ENCODE measurements at regions not wholly inside any gene's neighbourhood (a gene's known extent, or its start where the extent isn't known, plus 50 kb on each side); places are given as distances from the start of the nearest gene placed in this dataset.

DNA sequence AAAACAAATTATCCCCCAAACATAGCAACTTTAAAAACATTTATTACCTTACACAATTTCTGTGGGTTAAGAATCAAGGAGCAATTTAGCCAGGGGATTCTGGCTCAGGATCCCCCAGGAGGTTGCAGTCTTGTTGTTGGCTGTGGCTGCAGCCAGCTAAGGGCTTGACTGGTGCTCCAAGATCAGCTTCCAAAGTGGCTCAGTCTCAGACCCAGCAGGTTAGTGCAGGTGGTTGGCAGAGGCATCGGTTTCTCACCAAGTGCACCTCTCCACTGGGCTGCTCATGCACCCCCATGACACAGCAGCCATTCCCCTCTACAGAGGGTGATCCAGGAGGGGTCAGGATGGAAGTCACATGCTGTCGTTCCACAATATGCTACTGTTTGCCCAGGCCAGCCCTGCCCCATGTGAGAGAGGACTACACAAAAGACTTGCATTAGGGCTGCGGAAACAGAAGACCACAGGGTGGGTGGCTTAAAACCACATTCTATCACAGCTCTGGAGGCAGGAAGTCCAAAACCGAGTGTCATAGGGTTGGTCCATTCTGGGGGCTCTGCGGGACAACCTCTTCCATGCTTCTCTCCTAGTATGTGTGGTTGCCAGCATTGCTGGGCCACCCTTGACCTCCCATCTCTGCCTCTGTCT lies 125.8 kb downstream of the C6orf118 start:
- Histone ChIP-seq H3K36me3 (ENCODE audit: control insufficient read depth, insufficient read depth, low read length) (no peaks in the 10 kb centered on the region), H3K27me3 (replicated peaks; ENCODE audit: control insufficient read depth, insufficient read depth, low read length) (no peaks in the 10 kb centered on the region), H3K4me3 (replicated peaks; ENCODE audit: low read depth, low read length) (no peak overlapping the region)
- no peak for DNase-seq (ENCODE audit: extremely low read depth, insufficient read length)
- TF ChIP-seq, protein P1, sequence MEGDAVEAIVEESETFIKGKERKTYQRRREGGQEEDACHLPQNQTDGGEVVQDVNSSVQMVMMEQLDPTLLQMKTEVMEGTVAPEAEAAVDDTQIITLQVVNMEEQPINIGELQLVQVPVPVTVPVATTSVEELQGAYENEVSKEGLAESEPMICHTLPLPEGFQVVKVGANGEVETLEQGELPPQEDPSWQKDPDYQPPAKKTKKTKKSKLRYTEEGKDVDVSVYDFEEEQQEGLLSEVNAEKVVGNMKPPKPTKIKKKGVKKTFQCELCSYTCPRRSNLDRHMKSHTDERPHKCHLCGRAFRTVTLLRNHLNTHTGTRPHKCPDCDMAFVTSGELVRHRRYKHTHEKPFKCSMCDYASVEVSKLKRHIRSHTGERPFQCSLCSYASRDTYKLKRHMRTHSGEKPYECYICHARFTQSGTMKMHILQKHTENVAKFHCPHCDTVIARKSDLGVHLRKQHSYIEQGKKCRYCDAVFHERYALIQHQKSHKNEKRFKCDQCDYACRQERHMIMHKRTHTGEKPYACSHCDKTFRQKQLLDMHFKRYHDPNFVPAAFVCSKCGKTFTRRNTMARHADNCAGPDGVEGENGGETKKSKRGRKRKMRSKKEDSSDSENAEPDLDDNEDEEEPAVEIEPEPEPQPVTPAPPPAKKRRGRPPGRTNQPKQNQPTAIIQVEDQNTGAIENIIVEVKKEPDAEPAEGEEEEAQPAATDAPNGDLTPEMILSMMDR (IDR thresholded peaks at IDR 0.05; ENCODE audit: insufficient read depth, low read length, poor library complexity, severe bottlenecking), result no peak

DNA sequence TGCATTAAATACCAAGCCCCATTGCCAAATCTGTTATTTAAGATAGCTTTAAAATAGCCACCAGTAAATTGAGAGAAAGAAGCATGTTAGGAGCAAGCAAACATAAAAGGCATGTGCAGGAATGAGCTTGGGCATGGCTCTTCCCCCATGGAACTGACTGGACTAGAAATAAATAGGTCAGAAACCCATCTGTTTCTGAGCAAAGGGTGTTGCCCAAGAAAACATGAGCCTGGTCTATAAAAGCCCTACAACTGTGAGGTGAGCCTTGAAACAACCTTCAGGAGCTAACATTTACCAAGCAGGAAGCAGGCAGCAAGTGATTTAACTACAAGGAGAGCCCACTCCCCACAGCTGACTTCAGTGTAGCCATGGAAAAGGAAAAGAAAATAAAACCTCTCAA lies 126.3 kb downstream of the C6orf118 start:
- no peak overlapping the region for H3K4me3 ChIP-seq (replicated peaks; ENCODE audit: low read depth, low read length)
- no peaks in the 10 kb centered on the region for H3K36me3 ChIP-seq (ENCODE audit: control insufficient read depth, insufficient read depth, low read length)
- TF ChIP-seq, protein P1 (IDR thresholded peaks at IDR 0.05; ENCODE audit: insufficient read depth, low read length, poor library complexity, severe bottlenecking), result no peak
- DNase-seq (ENCODE audit: extremely low read depth, insufficient read length), result no peak
- H3K27me3 ChIP-seq (replicated peaks; ENCODE audit: control insufficient read depth, insufficient read depth, low read length), result no peaks in the 10 kb centered on the region

DNA sequence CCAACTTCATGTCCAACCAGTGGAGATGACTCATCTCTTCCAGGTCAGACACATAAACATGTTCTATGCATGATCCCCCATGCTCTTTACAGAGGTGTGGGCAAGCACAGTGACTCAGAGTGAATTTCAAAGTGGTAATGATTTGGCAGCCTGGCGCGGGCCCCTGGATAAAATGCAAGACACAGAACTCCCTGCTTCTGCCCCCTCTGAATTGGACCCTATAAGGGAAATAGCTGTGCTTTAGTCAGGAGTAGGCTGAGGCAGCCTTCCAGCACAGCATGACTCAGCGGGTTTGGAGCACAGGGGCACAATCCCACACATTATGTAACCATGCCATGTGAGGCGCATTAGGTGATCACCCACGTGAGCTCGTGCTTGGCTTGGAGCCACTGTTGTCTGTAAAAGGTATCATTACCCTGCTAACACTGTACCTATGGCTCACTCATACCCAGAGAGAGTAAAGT lies 127.4 kb downstream of the C6orf118 start:
- H3K27me3 ChIP-seq (replicated peaks; ENCODE audit: control insufficient read depth, insufficient read depth, low read length), result no peaks in the 10 kb centered on the region
- H3K4me3 ChIP-seq (replicated peaks; ENCODE audit: low read depth, low read length), result no peak overlapping the region
- DNase-seq (ENCODE audit: extremely low read depth, insufficient read length), result no peak
- no peaks in the 10 kb centered on the region for H3K36me3 ChIP-seq (ENCODE audit: control insufficient read depth, insufficient read depth, low read length)
- TF ChIP-seq, protein P1 (IDR thresholded peaks at IDR 0.05; ENCODE audit: insufficient read depth, low read length, poor library complexity, severe bottlenecking), result no peak

DNA sequence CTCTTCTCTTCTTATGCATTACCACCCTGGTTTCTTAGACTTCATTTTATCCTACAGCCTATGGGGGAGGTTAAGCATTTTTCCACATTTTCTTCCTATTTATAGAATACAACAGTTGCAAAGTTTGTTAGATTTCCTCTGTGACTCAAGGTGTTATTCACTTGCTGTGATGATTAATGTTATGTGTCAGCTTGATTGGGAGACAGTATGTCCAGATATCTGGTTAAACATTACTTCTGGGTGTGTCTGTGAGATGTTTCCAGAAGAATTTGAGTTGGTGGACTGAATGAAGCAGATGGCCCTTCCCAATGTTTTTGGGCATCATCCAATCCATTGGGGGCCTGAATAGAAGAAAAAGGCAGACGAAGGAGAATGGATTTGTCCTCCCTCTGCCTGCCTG lies 131.3 kb downstream of the C6orf118 start:
- no peak for DNase-seq (ENCODE audit: extremely low read depth, insufficient read length)
- Histone ChIP-seq H3K4me3 (replicated peaks; ENCODE audit: low read depth, low read length) (no peak overlapping the region), H3K36me3 (ENCODE audit: control insufficient read depth, insufficient read depth, low read length) (no peaks in the 10 kb centered on the region), H3K27me3 (replicated peaks; ENCODE audit: control insufficient read depth, insufficient read depth, low read length) (no peaks in the 10 kb centered on the region)
- TF ChIP-seq, protein P1 (IDR thresholded peaks at IDR 0.05; ENCODE audit: insufficient read depth, low read length, poor library complexity, severe bottlenecking), result no peak

DNA sequence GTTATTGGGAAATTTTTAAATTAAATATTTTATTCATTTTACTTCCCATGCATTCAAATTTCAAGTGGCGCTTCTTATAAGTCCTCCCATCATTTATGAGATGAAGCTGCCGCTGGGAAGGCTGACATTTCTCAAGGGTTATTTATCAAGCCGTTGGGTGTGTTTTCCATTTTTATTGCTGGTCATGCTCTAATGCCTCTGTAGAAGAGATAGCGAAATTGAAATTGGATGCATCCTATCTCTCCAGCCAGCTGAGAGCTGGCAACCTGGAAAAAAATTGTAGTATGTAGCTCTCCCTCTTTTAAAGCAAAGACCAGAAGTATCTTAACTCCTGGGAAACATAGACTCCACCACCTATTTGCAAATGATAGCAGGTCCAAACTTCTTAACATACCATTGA lies 135.9 kb downstream of the C6orf118 start:
- Histone ChIP-seq H3K36me3 (ENCODE audit: control insufficient read depth, insufficient read depth, low read length) (no peaks in the 10 kb centered on the region), H3K27me3 (replicated peaks; ENCODE audit: control insufficient read depth, insufficient read depth, low read length) (no peaks in the 10 kb centered on the region), H3K4me3 (replicated peaks; ENCODE audit: low read depth, low read length) (no peak overlapping the region)
- TF ChIP-seq, protein P1 (IDR thresholded peaks at IDR 0.05; ENCODE audit: insufficient read depth, low read length, poor library complexity, severe bottlenecking), result no peak
- DNase-seq (ENCODE audit: extremely low read depth, insufficient read length), result no peak

DNA sequence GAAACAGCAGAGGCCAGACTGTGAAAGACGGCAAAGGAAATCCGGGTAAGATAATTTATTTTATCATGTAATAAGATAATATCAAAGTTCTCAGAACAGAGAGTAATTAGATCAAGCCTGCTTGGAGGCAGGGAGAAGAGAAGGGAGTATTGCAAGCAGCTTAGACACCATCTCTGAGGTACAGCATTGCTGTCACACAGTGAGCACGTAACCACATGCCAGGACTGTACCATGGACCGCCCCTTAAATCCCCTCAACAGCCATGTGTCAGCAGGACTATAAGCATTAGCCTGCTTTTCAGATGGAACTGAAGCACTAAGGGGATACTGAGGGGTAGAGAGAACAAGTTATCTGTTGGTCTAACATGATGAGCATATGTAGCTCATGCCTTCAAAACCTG lies 141.5 kb downstream of the C6orf118 start:
- H3K27me3 ChIP-seq (replicated peaks; ENCODE audit: control insufficient read depth, insufficient read depth, low read length), result no peaks in the 10 kb centered on the region
- DNase-seq (ENCODE audit: extremely low read depth, insufficient read length), result no peak

More for the DNA sequence above, 141.5 kb downstream of the C6orf118 start:
- TF ChIP-seq, protein P1 (IDR thresholded peaks at IDR 0.05; ENCODE audit: insufficient read depth, low read length, poor library complexity, severe bottlenecking), result no peak
- Histone ChIP-seq H3K4me3 (replicated peaks; ENCODE audit: low read depth, low read length) (no peak overlapping the region), H3K36me3 (ENCODE audit: control insufficient read depth, insufficient read depth, low read length) (no peaks in the 10 kb centered on the region)

Measured in GM06990 (cell line).